ENCODE measurements at regions not wholly inside any gene's neighbourhood (a gene's known extent, or its start where the extent isn't known, plus 50 kb on each side); places are given as distances from the start of the nearest gene placed in this dataset.
A peak's percentile ranks its signal among the peaks of the same experiment; 100 is the strongest.

GRCh38 chr4:130147641-130148040 is 1051.7 kb downstream of the C4orf33 start:
- intact Hi-C loops (cut with DNase I), result no loop called here
- DNase-seq (ENCODE audit: low spot score) (no peak), ATAC-seq (peak; percentile 46)

DNA sequence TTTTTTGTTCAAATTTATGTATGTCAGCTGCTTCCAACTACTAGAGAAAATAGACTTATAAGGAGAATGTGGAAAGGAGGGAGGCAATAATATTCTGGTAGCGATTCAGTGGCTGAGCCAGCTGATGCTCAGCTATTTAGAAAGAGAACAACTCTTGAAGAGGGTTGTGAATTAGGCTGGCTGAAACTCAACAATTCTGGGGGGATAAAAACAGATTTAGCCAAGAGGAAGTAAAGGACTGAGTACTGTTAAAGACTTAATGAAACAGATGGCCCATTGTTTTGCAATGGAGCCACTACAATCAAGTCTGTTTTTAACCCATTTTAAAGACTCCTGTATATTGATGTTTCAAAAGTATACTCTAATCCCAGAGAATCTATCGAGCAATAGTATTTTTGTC is 1058.9 kb downstream of the C4orf33 start:
- intact Hi-C loops (cut with DNase I), result no loop called here
- ATAC-seq (no peak), DNase-seq (ENCODE audit: low spot score) (no peak)

DNA sequence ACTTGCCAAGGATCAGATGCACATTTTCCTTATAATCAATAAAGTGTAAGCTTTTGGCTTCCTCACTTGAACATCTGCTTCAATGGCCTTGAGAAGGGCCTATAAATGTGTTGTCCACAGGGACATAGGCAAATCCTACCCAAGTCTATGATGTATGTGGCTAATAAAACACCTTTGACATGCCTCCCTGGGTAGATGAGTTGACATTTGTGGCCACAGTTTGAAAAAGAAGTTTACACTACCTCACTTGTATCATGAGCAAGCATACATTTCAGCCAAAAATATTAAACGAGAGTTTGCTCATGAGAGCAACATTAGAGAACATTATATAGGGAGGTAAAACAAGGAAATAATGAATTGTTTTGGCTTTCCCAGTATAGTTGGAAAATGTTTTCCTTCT is 1067.7 kb downstream of the C4orf33 start:
- ATAC-seq, result no peak
- intact Hi-C loops (cut with DNase I), result no loop called here

DNA sequence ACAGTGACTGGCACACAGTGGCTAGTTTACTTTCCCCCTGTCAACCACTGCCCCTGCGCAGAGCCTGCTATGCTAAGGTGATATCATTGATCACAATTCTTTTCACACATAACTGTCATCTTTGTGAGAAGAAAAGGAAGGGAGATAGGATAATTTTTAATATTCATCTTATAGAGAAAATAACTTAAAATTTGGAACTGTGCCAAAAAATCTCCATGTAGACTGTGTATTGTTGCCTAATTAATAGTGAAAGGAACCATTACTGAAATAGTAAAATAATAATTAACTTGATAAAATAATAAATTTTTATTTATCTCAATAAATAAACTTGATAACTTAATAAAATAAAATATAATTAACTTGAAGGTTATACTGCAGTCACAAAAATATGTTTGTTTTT is 1069.4 kb downstream of the C4orf33 start:
- no peak for DNase-seq (ENCODE audit: low spot score)
- intact Hi-C loops (cut with DNase I), result no loop called here

More for the DNA sequence above, 1067.7 kb downstream of the C4orf33 start:
- DNase-seq (ENCODE audit: low spot score), result no peak

DNA sequence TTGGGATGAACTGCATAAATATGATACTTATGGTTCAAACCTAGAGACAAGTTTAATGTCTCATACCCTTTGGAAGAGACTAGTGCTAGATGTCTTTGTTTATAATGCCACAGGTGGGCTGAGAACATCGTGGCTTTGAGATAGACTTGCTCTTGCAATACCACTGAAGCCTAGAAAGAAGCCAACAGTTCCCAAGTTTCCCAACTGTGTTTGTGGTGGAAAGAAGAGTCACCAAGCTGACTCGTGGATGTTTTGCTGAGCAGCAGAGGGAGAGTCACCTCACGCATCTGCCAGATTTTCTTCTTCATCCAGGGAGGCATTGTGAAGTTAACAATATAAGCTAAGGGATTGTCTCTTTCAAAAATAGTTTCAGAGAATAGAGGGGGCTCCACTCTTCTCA is 1076.2 kb downstream of the C4orf33 start:
- DNase-seq (ENCODE audit: low spot score) (no peak), ATAC-seq (no peak)
- intact Hi-C loops (cut with DNase I), result no loop called here

More for the DNA sequence above, 1069.4 kb downstream of the C4orf33 start:
- no peak for ATAC-seq

GRCh38 chr4:130178106-130178505 is 1082.2 kb downstream of the C4orf33 start:
- ATAC-seq (no peak), DNase-seq (ENCODE audit: low spot score) (no peak)
- intact Hi-C loops (cut with DNase I), result no loop called here

DNA sequence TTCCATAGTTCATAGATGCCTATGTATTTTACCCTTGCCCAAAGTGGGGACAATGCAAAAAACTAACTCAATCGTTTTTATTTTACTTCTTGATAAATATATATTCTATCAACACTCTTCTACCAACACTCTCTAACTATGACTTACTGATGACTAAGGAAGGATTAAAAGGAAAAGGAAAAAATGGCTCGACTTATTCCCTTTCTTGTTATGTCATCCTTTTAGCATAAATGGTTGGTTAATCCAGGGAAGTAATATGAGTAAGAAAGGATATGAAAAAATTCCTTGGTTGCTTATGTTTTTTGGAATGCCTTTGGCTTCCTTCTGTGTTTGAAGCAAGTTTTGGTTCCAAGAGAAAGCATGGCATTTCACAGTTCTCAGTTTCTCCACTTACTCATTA is 1087.1 kb downstream of the C4orf33 start:
- ATAC-seq (no peak), DNase-seq (ENCODE audit: low spot score) (no peak)
- intact Hi-C loops (cut with DNase I), result no loop called here

DNA sequence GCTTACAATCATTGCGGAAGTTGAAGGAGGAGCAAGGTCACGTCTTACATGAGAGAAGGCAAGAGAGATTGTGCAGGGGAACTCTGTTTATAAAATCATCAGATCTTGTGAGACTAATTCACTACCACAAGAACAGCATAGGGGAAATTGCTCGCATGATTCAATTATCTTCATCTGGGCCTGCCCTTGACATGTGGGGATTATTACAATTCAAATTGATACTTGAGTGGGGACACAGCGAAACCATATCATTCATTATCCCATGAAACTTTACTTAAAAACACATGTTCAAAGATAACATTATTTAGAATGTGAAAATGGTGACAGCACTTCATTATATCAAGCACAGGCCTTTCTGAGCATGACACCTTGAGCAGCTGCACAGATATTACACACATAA is 1087.8 kb downstream of the C4orf33 start:
- no peak for ATAC-seq
- DNase-seq (ENCODE audit: low spot score), result no peak
- intact Hi-C loops (cut with DNase I), result no loop called here

DNA sequence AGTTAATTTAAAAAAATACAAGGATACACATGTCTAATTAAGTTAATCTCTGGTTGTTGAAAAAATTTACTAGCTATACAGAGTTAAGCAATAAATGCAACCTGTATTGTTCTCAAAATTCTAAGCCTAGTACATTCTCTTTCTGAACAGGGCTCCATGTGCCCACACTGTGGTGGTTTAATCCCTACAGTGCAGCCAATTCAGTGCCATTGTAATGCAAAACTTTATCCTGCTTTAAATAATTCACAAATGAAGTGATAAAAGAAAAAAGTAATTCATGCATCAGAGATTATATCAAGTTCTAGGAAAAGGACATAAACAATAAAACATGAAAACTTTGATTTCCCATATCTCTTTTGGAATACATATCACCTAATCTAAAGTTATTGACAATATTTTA is 1089.2 kb downstream of the C4orf33 start:
- no peak for ATAC-seq
- DNase-seq (ENCODE audit: low spot score), result no peak
- intact Hi-C loops (cut with DNase I), result no loop called here

GRCh38 chr4:130186931-130187330 is 1091.0 kb downstream of the C4orf33 start:
- no peak for DNase-seq (ENCODE audit: low spot score)
- ATAC-seq, result no peak
- intact Hi-C loops (cut with DNase I), result no loop called here

- DNase-seq (ENCODE audit: low spot score), result no peak
- no peak for ATAC-seq
- intact Hi-C loops (cut with DNase I), result no loop called here
Measured at GRCh38 chr4:130187587-130187986, 1091.6 kb downstream of the C4orf33 start.

DNA sequence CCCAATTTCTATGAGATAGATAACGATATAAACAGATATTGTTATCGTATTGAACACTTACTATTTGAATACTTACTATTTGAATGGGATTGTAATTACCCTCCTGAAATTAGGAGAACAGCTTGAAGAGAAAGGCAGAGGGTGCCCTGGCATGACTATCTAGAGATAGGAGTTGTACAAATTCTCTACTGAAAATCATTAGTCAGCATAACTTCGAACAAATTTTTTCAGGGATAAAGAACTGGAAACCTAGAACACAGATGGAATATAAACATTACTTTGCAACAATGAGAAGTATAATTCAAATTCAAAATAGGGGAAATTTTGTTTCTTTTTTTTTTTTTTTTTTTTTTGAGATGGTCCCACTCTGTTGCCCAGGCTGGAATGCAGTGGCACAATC is 1096.8 kb downstream of the C4orf33 start:
- no peak for ATAC-seq
- DNase-seq (ENCODE audit: low spot score), result no peak
- intact Hi-C loops (cut with DNase I), result no loop called here

GRCh38 chr4:130197946-130198345 is 1102.0 kb downstream of the C4orf33 start:
- no peak for ATAC-seq
- no peak for DNase-seq (ENCODE audit: low spot score)
- intact Hi-C loops (cut with DNase I), result no loop called here

DNA sequence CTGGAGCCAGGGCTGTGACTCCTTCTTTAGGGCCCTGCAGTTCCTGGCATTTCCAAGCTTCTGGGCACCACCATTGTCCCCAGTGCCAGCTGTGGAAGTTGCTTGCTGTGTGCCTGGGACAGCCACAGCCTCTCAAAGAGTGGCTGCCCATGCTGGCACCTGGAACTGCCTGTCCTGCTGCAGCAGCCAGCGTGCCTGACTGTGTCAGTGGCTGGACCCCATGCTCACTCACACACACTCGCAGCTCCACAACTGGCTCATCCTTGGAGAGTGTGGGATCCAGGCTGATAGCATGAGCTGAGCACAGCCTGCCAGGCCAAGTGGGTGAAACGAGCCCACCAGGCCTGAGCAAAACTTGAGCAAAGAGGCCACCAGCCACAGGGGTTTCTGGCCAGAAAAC is 1107.6 kb downstream of the C4orf33 start:
- ATAC-seq, result no peak
- intact Hi-C loops (cut with DNase I), result no loop called here

DNA sequence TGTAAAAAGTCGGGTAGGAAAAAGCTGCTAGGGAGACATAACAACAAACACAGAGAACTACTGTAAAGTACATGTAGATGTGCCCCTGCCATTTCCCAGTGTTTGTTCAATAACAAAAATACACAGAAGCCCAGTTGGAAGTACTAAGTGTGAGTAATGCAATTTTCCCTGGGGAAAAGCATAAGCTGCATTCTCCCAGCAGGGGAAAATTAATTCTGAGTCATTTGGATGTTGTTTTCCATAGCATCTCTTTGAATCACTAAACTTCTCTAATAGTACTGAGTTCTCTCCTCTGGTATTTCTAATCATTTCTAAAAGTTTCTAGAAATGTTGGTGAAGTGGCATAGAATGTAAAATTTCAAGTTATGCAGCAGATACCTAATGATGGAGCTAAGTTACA is 1114.9 kb downstream of the C4orf33 start:
- intact Hi-C loops (cut with DNase I), result no loop called here
- ATAC-seq (no peak), DNase-seq (ENCODE audit: low spot score) (no peak)

More for the DNA sequence above, 1107.6 kb downstream of the C4orf33 start:
- DNase-seq (ENCODE audit: low spot score), result no peak

- intact Hi-C loops (cut with DNase I), result no loop called here
- DNase-seq (ENCODE audit: low spot score) (no peak), ATAC-seq (no peak)
Measured at GRCh38 chr4:130214268-130214667, 1118.3 kb downstream of the C4orf33 start.

DNA sequence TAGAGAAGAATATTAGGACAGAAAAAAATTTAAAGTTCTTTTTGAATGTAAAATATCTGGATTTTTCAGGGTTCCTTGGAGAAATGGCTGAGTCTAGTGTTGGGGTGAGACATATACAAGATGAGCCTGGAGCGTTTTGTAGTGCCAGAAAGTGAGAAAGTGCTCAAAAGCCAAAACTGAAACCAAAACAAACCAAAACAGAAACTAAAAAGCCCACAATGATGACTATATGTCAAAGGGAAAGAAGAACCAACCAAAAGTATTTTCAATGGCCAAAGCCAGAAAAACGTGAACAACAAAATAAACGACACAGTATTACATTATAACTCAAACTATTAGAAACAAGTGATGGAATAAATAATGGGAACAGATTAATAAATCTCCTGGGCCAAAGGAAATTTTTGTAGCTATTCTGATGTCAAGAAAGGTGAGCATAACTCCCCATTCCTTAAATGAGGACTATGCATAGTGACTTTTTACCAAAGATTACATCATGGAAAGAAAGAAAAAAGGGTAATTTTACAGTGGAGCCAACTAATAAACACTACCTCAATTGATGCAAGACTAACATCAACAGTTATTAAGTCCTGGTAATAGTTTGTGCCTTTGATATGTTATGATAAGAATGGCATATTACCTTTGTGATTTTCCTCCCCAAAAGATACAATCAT is 1137.6 kb downstream of the C4orf33 start:
- ATAC-seq (no peak), DNase-seq (ENCODE audit: low spot score) (no peak)
- intact Hi-C loops (cut with DNase I), result no loop called here

DNA sequence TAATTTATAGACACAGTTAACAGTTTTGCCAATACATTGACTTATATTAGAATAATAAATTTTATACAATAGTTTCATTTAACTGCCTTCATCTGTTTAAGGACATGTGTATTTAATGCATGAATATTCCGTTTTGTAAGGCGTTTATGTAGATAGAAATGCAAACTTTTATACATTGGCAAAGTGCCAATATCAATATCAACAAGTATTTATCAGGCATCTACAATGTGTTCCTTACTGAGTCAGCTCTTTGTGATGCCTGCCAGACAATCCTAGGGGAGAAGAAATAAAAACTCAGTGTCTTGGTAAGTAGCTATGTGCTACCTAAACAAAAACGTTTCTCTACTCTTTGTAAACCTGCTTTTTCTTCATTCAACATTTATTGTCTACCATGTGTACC is 1142.2 kb downstream of the C4orf33 start:
- intact Hi-C loops (cut with DNase I), result no loop called here

DNA sequence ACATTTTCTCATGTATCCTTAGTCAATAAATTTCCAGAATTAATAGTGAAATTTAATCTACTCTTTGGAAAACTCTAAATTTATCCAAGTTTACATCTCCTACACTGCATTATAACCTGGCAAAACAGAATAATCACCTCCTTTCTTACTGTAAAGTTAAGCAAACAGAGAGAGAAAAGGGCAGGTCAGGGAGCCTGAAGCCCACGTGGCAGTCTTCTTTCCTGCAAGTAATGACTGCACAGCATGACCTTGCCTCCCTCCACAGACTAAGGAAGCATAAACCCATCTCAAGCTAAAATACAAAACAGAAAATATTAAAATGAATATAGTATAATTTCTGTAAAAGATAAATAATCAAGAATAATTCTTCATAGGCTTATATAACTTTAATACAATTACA is 1153.0 kb downstream of the C4orf33 start:
- no peak for ATAC-seq
- no peak for DNase-seq (ENCODE audit: low spot score)
- intact Hi-C loops (cut with DNase I), result no loop called here

More for the DNA sequence above, 1142.2 kb downstream of the C4orf33 start:
- no peak for DNase-seq (ENCODE audit: low spot score)
- ATAC-seq, result no peak

GRCh38 chr4:130257271-130257670 is 1161.3 kb downstream of the C4orf33 start:
- intact Hi-C loops (cut with DNase I), result no loop called here
- DNase-seq (ENCODE audit: low spot score), result no peak
- ATAC-seq, result no peak

DNA sequence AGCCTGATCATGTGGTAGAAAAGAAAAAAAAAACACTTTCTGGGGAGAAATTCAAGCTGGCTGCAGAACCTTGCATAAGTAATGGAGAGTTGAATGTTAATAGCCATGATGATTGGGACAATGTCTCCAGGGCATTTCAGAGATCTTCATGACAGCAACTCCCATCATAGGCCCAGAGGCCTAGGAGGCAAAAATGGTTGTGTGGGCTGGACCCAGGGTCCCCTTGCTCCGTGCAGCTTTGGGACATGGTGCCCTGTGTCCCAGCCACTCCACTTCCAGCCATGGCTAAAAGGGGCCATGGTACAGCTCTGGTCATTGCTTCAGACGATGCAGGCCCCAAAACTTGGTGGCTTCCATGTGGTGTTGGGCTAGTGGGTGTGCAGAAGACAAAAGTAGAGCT is 1170.9 kb downstream of the C4orf33 start:
- ATAC-seq (no peak), DNase-seq (ENCODE audit: low spot score) (no peak)
- intact Hi-C loops (cut with DNase I), result no loop called here

Data from sciatic nerve (tissue), 2 donors.